ENCODE measurements at regions not wholly inside any gene's neighbourhood (a gene's known extent, or its start where the extent isn't known, plus 50 kb on each side); places are given as distances from the start of the nearest gene placed in this dataset.
"Not testable (repeated sequence)": the region's sequence is repeated elsewhere in the genome, so short reads cannot be mapped to it uniquely, and the experiment has no call there.

DNA sequence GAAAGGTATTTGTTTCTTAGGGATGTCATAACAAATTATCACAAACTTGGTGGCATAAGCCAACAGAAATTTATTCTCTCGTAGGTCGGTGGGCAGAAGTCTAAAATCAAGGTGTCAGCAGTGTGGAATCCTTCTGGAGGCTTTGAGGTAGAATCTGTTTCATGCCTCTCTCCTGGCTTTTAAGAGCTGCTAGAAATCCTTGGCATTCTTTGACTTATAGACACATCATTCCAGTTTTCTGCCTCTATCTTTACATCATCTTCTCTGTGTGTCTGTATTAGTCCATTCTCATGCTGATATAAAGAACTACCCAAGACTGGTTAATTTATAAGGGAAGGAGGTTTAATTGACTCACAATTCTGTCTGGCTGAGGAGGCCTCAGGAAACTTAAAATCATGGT is 488.1 kb upstream of the PAPPA start:
- no peak overlapping the region for H3K4me3 ChIP-seq (ENCODE audit: low read depth, low read length)
- no peak for DNase-seq (ENCODE audit: low read depth)

DNA sequence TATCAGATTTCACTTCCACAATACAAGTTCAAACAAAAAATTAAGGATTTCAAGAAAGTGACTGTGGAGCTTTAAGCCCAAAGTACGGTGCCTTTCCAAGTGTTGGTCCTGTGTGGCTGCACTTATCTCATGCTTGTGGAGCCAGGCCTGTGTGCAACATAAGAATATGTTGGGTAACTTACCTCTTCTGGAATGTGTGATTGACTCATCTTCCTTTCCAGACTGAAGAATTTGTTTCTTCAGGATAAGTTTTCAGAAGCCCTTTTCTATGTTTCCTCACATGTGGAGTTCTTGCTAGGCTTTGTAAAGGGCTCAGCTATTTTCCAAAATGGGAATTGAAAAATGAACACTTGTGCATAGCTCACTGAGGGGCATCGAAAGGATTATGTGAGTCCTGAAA is 485.1 kb upstream of the PAPPA start:
- DNase-seq (ENCODE audit: low read depth) = peak; percentile 79

DNA sequence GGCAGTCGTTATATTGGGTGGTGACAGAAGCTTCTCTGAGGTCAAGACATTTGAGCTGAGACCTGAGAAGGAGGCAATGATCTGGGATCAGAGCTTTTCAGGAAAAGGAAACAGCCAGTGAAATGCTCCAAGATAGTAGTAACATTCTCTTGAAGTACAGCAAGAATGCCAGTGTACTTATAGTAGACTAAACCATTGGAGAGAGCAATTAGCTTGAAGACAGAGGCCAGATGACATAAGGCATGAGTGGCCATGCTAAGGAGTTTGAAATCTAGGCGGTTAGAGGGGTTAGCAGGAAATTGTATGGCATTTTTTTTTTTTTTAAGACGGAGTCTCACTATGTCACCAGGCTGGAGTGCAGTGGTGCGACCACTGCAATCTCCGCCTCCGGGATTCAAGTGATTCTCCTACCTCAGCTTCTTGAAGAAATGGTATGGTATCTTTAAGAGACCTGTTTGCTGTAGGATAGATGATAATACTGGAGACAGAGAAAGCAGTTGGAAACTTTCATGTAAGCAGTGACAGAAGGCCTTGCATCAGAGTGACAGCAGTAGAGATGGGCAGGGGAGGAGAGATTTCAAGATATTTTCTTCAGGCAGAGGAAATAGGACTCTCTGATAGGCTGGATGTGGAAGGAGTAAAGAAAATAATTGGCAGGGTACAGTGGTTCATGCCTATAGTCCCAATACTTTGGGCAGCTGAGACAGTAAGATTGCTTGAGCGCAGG is 482.2 kb upstream of the PAPPA start:
- DNase-seq (ENCODE audit: low read depth) = no peak

More for the DNA sequence above, 485.1 kb upstream of the PAPPA start:
- no peak overlapping the region for H3K4me3 ChIP-seq (ENCODE audit: low read depth, low read length)

DNA sequence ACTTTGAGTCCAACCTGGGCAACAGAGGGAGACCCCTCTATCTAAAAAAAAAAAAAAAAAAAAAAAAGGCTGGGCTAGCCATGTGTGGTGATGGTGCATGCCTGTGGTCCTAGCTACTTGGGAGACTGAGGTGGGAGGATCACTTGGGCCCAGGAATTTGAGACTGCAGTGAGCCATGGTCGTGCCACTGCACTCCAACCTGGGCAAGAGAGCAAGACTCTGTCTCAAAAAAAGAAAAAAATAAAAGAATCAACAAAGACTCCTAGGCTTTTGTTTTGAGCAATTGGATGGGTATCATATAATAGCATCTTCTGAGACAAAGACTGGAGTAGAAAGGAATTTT is 481.7 kb upstream of the PAPPA start:
- H3K4me3 ChIP-seq (ENCODE audit: low read depth, low read length) = no peak overlapping the region
- no peak for DNase-seq (ENCODE audit: low read depth)

More for the DNA sequence above, 482.2 kb upstream of the PAPPA start:
- no peak overlapping the region for H3K4me3 ChIP-seq (ENCODE audit: low read depth, low read length)

DNA sequence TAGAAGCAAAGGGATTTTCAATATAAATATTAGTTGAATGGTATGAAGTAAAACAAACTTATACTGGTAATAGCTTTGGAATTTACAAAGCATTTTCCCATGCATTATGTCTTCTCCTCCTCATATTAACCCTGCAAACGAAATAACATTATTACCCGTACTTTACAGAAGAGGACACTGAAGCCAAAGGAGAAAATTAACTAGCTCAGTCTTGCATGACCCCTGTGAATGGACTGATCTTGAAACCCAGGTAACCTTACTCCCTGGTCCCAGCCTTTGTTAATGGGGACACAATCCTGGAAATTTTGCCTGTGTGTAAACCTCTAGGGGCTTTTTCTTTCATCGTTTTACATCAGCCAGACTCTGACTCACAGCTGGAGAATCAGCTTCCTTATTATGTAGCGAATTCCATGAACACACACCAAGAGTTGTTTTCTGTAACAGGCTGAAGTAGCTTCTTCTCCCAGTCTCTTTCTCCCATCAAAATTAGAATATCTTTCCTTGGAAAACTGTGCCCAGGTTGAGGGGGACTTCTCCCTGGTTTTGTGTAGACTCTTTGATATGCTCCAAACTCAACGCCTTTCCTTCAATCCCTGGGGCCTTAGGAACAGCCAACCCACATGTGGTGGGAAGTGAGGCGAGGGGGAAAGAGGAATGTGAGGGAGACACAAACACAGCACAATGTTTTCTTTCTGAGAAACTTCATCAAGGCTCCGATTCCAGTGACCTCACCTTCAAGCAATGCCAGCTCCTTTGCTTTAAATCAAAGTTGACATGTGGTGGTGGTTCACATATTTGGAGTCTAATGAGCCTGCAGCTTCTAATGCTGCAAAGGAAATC is 480.9 kb upstream of the PAPPA start:
- DNase-seq (ENCODE audit: low read depth) = peak; percentile 97
- no peak overlapping the region for H3K4me3 ChIP-seq (ENCODE audit: low read depth, low read length)

DNA sequence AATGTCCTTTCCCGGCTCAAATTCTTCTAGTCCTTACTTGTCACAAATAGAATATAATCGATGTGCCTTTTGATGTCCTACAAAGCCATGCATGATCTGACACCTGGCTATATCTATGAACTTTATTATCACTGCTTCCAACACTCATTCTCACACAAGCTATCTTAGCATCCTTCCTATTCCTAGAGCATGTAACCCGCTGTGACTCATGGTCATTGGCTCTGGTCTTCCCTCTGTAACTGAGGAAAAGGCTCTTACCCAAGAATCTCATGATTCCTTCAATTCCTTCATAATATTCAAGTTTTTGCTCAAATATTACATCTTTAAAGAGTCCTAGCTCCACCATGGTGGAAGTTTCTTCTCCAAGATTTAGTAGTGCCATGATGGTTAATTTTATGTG is 480.0 kb upstream of the PAPPA start:
- H3K4me3 ChIP-seq (ENCODE audit: low read depth, low read length) = no peak overlapping the region
- no peak for DNase-seq (ENCODE audit: low read depth)

DNA sequence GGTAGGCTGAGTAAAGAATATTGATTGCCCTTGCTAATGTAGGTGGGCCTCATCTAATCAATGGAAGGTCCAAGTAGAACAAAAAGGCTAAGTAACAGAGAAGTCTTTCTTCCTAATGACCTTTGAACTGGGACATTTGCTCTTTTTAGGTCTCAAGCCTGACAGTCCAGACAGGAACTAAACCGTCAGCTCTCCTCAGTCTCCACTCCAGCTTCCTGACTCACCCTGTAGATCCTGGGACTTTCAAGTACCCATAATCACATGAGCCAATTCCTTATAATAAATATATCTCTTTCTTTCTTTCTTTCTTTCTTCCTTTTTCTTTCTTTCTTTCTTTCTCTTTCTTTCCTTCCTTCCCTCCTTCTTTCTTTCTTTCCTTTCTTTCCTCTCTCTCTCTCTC is 479.5 kb upstream of the PAPPA start:
- H3K4me3 ChIP-seq (ENCODE audit: low read depth, low read length) = no peak overlapping the region
- no peak for DNase-seq (ENCODE audit: low read depth)

DNA sequence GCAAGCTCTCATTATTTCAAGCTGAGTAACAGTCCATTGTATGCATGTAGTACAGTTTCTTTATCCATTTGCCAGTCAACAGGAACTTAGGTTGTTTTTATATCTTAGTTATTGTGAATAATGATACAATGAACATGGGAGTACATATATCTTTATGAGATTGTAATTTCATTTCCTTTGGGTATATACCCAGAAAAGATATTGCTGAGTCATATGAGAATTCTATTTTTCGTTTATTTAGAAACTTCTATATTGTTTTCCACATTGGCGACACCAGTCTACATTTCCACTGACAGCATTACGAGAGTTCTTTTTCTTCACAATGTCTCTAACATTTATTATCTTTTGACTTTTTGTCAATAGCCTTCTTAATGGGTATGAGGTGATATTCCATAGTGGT is 477.8 kb upstream of the PAPPA start:
- no peak for DNase-seq (ENCODE audit: low read depth)
- no peak overlapping the region for H3K4me3 ChIP-seq (ENCODE audit: low read depth, low read length)

DNA sequence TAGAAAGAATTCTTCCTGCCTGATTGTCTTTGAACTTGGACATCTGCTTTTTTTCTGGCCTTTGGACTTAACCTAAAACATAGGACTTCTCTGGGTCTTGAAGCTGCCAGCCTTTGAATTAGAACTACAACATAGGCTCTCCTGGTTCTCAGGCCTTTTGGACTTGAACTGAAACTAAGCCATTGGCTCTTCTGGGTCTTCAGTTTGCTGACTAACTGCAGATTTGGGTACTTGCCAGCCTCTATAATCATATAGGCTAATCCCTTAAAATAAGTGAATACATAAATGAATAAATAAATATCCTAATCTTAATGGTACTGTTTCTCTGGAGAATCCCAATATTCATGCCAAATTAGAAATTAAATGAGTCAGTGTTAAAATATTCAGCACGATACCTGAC is 473.4 kb upstream of the PAPPA start:
- DNase-seq (ENCODE audit: low read depth) = no peak
- H3K4me3 ChIP-seq (ENCODE audit: low read depth, low read length) = no peak overlapping the region

DNA sequence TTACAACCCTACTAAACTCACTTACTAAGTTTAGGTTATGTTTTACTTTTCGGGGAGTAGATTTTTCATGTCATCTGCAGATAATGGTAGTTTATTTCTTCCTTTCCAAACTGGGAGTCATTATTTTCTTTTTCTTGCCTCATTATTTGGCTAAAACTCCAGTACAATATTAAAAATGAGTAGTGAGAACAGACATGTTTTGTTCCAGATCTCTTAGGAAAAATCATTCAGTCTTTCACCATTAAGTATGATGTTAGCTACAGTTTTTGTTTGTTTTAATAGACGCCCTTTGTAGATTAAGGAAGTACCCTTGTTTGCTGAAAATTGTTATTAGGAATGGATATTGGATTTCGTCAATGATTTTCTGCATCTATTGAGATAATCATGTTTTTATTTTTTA is 472.0 kb upstream of the PAPPA start:
- H3K4me3 ChIP-seq (ENCODE audit: low read depth, low read length) = no peak overlapping the region
- DNase-seq (ENCODE audit: low read depth) = no peak

DNA sequence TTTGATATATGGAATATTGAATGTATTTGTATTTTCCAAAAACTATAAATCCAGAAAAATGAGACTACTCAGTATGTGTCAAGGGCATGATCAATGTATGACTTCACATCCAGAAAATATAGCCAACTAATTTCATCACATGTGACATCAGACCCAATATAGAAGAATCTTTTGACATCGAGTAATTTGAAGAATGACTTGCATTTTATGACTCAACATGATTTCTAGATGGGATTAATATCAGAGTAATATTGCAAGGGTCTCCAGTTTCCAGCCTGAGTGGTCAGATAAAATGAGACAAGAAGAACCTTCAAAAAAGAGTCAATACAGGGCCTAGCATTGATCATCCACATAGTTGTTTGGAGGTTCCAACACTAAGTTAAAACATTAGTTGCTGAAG is 467.5 kb upstream of the PAPPA start:
- DNase-seq (ENCODE audit: low read depth) = no peak
- no peak overlapping the region for H3K4me3 ChIP-seq (ENCODE audit: low read depth, low read length)

DNA sequence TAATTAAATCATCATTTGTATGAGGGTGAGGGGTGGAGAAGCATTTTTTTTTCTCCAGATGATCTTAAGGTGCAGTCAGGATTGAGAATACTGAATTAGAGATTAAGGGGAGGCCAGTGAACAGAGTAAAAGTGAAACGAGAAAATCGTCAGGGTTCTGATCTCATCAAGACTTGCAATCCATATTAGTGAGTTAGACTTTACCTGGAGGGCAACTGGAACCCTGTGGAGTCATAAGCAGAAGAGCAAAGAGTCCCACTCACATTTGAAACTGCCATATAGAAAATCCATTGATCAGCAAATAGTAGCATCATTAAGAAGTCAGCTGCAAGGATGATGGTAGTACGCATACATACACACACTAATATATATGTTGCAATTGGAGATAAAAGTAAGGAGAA is 466.2 kb upstream of the PAPPA start:
- no peak for DNase-seq (ENCODE audit: low read depth)
- no peak overlapping the region for H3K4me3 ChIP-seq (ENCODE audit: low read depth, low read length)

DNA sequence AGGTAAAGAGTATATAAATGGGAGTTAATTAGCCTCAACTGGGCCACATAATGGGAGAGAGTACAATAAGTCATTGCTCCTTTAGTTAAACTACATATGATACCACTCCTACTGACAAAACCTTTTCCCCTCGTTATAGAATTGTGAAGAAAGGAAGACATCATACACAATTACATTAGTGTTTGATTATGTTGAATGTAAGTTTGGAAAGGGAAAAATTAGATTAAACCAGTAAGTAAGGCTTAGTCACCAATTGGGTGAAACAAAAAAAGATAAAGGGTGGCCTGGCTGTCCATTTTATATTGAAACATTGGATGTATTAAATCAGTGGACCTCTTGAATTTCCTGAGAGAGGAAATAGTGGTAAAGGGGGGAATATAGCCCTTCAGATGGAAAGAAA is 464.3 kb upstream of the PAPPA start:
- H3K4me3 ChIP-seq (ENCODE audit: low read depth, low read length) = no peak overlapping the region
- DNase-seq (ENCODE audit: low read depth) = no peak

DNA sequence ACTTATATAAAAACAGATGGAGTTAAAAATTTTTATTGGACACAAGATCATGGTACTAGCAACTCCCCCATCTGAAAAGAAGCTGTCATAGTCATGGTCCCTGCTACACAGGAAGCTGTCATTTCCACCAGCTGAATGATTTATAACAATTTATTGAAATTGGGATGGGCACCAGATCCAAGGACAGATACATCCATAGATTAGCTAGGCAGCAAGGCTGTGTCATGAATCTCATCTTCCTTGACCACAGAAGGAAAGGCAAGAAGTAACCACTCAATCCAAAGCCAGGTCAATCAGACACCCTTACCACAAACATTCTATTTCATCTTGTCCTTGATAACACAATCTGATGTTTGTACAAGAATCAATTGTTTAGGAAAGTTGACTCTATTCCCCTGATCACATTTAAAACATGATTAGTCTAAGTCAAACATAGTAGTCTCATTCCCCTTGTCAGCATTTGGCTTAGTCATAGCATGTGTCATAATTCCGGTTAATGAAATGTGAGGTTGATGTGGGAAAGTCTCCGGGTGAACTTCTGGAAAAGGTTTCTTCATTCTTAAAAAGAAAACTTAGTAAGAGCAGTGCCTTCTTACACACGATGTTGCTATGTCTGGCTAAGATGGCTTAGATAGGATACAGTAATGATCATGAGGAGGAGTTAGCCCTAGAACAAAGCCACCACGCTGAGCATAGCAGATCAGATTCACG is 462.6 kb upstream of the PAPPA start:
- peak; percentile 94 for DNase-seq (ENCODE audit: low read depth)
- no peak overlapping the region for H3K4me3 ChIP-seq (ENCODE audit: low read depth, low read length)

DNA sequence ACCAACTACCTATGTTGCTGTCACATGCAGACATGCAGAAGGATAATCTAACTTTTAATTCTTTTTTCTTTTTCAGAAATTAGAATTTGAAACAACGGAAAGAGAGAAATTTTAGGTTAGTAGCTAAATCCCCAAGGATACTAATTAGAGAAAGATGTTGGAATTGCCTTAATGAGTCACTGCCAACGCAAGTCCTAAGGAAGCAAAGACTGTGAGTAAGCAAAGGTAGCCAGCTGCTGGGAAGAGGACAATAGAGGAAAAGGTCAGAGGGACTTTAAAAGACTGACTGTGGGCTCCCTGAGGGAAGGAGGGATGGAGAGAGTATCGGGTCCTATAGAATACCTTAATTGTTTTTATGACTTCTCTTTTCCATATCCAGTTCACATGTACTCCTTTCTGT is 461.9 kb upstream of the PAPPA start:
- DNase-seq (ENCODE audit: low read depth) = peak; percentile 66
- no peak overlapping the region for H3K4me3 ChIP-seq (ENCODE audit: low read depth, low read length)

DNA sequence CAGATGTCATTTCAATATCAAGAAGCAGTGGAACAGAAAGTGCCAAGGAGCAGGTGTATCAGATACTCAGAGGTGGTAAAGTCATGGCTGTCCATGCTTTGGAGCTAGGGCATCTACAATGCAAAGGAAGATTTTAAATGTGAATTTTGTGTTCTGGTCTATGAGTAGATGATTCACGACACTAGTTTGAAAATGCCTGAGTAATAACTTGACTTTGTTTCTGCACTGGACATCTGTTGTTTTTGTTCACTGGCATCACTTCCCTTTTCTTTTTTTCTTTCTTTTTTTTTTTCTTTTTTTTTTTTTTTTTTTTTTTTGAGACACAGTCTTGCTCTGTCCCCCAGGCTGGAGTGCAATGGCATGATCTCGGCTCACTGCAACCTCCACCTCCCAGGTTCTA is 460.7 kb upstream of the PAPPA start:
- DNase-seq (ENCODE audit: low read depth) = not testable (repeated sequence)

DNA sequence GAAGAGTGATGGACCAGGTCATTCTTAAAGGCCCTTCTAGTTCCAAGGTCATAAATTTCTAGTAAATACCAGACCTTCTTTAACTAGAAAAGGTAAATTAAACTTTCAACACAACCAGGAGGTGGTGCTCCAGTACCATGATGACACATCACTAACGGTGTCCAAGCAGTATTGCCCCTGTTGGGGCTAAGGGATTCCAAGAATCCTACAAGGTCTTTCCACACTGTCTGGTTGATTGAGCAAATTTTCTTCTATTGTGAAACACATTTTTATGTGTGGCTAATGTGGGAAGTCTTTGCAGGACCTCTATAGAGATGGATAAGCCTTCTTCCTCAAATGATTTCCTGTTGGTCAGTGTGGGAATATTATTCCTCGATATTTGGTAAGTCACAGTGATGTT is 459.6 kb upstream of the PAPPA start:
- H3K4me3 ChIP-seq (ENCODE audit: low read depth, low read length) = no peak overlapping the region
- peak; percentile 94 for DNase-seq (ENCODE audit: low read depth)

More for the DNA sequence above, 460.7 kb upstream of the PAPPA start:
- H3K4me3 ChIP-seq (ENCODE audit: low read depth, low read length) = not testable (repeated sequence)

DNA sequence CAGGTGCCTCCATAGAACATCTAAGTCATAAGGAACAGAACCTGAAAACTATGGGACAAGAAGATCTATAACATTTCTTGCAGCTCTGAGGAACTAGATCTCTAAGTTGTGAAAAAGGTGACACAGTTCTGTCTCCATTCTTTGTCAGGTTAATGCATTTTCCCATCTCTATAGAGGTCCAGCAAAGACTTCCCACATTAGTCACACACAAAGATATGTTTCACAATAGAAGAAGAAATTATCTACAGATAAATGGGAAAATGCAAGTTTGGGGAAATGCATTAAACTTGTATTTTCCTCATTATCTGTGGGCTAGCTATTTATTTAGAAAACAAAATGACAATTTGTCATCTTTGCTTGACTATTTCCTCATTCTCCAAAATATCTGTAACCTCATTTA is 458.6 kb upstream of the PAPPA start:
- H3K4me3 ChIP-seq (ENCODE audit: low read depth, low read length) = no peak overlapping the region
- peak; percentile 36 for DNase-seq (ENCODE audit: low read depth)

DNA sequence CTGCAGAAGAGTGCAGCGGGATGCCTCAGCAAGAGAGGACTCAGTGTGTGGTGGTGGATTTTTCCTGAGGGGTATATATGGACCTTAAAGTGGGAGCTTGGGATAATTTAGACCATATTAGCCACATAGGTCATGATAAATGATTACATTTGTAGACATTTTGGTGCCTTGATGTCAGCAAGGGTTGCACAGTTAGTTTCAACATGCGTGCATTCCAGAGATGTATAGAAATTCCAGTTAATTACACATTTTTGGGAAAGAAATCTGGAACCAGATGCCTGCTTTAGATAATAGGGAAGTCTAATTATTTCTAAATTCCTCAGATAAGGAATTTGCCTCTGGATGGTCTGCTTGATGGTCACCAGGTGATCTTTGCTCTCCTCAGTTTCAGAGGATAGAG is 440.6 kb upstream of the PAPPA start:
- DNase-seq (ENCODE audit: low read depth) = no peak
- no peak overlapping the region for H3K4me3 ChIP-seq (ENCODE audit: low read depth, low read length)

DNA sequence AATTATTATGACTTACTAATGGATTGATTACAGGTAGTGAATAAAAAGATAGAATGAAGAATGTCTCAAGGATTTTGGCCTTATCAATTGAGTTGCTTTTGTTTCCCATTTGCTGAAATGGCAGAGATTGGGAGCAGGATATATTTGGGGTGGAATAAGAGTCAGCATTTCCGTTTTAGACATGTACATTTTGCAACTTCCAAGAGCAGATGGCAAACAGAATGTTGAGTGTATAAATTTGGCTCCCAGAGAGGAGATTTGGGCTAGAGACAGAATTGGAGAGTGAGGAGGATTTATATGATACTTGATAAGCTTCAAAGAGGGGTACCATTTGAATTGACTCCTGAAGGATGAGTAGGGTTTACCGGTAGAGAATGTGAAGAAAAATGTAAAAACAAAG is 437.9 kb upstream of the PAPPA start:
- DNase-seq (ENCODE audit: low read depth) = no peak

More for the DNA sequence above, 437.9 kb upstream of the PAPPA start:
- H3K4me3 ChIP-seq (ENCODE audit: low read depth, low read length) = no peak overlapping the region

Measured in skeletal muscle cell (primary cell).